ENCODE measurements at regions not wholly inside any gene's neighbourhood (a gene's known extent, or its start where the extent isn't known, plus 50 kb on each side); places are given as distances from the start of the nearest gene placed in this dataset.
"Not testable (repeated sequence)": the region's sequence is repeated elsewhere in the genome, so short reads cannot be mapped to it uniquely, and the experiment has no call there.

GRCh38 chr11:45391168-45391850 lies 105.2 kb upstream of the SYT13 start:
- no peaks in the 10 kb centered on the region for H3K36me3 Mint-ChIP-seq (ENCODE audit: unreplicated experiment)
- H3K27me3 Mint-ChIP-seq (ENCODE audit: unreplicated experiment), result peaks cover 24% of the 10 kb centered on the region
- H3K9me3 Mint-ChIP-seq (ENCODE audit: unreplicated experiment), result no peaks in the 10 kb centered on the region
- TF ChIP-seq CTCF (IDR thresholded peaks at IDR 0.05), result no peak
- H3K27ac Mint-ChIP-seq (ENCODE audit: unreplicated experiment), result no peak overlapping the region
- peaks cover 18% of the 10 kb centered on the region for H3K4me1 Mint-ChIP-seq (ENCODE audit: unreplicated experiment)
- no peak for DNase-seq (ENCODE audit: extremely low spot score, unreplicated experiment)
- H3K4me3 Mint-ChIP-seq (ENCODE audit: unreplicated experiment), result no peak overlapping the region

DNA sequence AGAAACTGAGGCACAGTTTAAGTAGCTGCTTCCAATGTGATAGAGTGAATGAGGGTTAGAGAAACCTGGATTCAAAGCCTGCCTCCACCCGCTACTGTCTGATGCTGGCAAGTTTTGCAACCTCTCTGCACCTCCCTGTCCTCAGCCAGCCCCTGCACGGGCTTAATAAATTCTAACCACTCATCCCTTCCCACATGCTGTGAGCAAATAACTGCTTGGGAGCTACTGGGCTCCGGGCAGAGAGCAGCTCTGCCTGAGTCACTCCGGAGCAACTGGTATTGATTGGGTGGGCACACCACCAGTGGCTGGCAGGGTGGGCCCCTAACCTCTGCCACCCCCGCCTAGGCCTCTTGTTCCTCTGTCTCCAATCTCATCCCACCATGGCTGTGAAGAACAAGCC lies 104.3 kb upstream of the SYT13 start:
- no peak for DNase-seq (ENCODE audit: extremely low spot score, unreplicated experiment)
- H3K27me3 Mint-ChIP-seq (ENCODE audit: unreplicated experiment), result peaks cover 24% of the 10 kb centered on the region
- H3K4me3 Mint-ChIP-seq (ENCODE audit: unreplicated experiment), result no peak overlapping the region
- no peak overlapping the region for H3K27ac Mint-ChIP-seq (ENCODE audit: unreplicated experiment)
- peaks cover 18% of the 10 kb centered on the region for H3K4me1 Mint-ChIP-seq (ENCODE audit: unreplicated experiment)
- no peaks in the 10 kb centered on the region for H3K36me3 Mint-ChIP-seq (ENCODE audit: unreplicated experiment)
- TF ChIP-seq CTCF (IDR thresholded peaks at IDR 0.05), result no peak
- no peaks in the 10 kb centered on the region for H3K9me3 Mint-ChIP-seq (ENCODE audit: unreplicated experiment)

DNA sequence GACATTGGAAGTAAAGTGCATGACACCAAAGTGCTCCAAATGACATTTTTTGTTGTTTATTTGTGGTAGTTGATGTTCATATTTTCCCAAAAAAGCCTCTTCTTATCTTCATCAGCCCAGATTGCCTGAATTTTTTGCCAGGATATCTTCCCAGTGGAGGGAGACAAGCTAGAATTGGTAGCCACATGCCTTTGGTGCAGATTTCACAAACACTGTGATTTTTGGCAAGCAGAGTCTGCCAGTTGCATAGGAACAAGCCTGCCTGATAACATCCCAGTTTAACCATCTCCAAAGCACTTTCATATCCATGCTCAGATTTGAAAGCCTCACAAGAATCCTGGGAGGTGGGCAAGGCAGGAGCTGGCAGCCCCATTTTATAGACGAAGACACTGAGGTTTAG lies 102.3 kb upstream of the SYT13 start:
- DNase-seq (ENCODE audit: extremely low spot score, unreplicated experiment), result no peak
- Mint-ChIP-seq H3K27ac (ENCODE audit: unreplicated experiment) (no peak overlapping the region), H3K36me3 (ENCODE audit: unreplicated experiment) (no peaks in the 10 kb centered on the region), H3K27me3 (ENCODE audit: unreplicated experiment) (peaks cover 27% of the 10 kb centered on the region), H3K4me3 (ENCODE audit: unreplicated experiment) (no peak overlapping the region), H3K9me3 (ENCODE audit: unreplicated experiment) (no peaks in the 10 kb centered on the region), H3K4me1 (ENCODE audit: unreplicated experiment) (peaks cover 21% of the 10 kb centered on the region)
- TF ChIP-seq CTCF (IDR thresholded peaks at IDR 0.05), result no peak

DNA sequence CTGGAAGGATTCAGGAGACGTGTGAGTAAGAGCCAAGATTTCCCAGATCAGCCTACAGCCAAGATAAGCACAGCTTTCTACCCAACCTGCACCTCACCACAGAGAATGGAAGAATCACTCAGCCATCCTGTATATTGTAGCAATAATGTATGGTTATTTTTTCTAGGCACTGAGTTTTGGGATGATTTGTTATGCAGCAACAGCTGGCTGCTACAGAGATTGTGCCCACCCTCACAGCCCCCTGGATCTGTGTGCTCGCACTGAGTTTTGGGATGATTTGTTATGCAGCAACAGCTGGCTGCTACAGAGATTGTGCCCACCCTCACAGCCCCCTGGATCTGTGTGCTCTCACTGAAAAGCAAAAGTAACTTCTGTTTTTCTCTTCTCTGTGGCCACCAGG lies 101.7 kb upstream of the SYT13 start:
- not testable (repeated sequence) for H3K4me3 Mint-ChIP-seq (ENCODE audit: unreplicated experiment); DNase-seq (ENCODE audit: extremely low spot score, unreplicated experiment); H3K9me3 Mint-ChIP-seq (ENCODE audit: unreplicated experiment); H3K36me3 Mint-ChIP-seq (ENCODE audit: unreplicated experiment); H3K27ac Mint-ChIP-seq (ENCODE audit: unreplicated experiment)
- H3K4me1 Mint-ChIP-seq (ENCODE audit: unreplicated experiment), result peaks cover 26% of the 10 kb centered on the region
- peaks cover 29% of the 10 kb centered on the region for H3K27me3 Mint-ChIP-seq (ENCODE audit: unreplicated experiment)

DNA sequence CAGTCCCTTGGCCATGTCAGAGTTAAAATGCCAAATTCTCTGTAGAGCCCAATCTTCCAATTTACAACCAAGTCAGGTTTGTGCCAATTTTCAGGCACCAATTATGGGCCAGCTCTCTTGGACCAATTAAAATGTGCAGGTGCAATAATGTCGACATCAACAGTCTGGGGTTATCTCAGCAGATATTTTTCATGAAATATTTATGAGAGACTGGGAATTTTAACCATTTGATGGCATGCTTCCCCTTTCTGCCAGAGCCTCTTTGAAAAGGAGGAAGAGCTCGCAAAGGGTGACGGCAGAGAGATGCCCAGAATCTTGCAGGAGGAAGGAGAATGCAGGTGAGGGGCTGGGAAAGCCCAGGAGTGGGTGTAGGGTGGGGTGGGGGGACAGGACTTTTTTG lies 100.8 kb upstream of the SYT13 start:
- DNase-seq (ENCODE audit: extremely low spot score, unreplicated experiment), result no peak
- Mint-ChIP-seq H3K9me3 (ENCODE audit: unreplicated experiment) (no peaks in the 10 kb centered on the region), H3K4me1 (ENCODE audit: unreplicated experiment) (peaks cover 32% of the 10 kb centered on the region), H3K4me3 (ENCODE audit: unreplicated experiment) (no peak overlapping the region), H3K27me3 (ENCODE audit: unreplicated experiment) (peaks cover 29% of the 10 kb centered on the region), H3K36me3 (ENCODE audit: unreplicated experiment) (no peaks in the 10 kb centered on the region), H3K27ac (ENCODE audit: unreplicated experiment) (no peak overlapping the region)
- TF ChIP-seq CTCF (IDR thresholded peaks at IDR 0.05), result no peak

GRCh38 chr11:45385844-45386243 lies 99.7 kb upstream of the SYT13 start:
- Mint-ChIP-seq H3K27ac (ENCODE audit: unreplicated experiment) (no peak overlapping the region), H3K27me3 (ENCODE audit: unreplicated experiment) (peaks cover 29% of the 10 kb centered on the region), H3K4me3 (ENCODE audit: unreplicated experiment) (no peak overlapping the region), H3K9me3 (ENCODE audit: unreplicated experiment) (no peaks in the 10 kb centered on the region), H3K36me3 (ENCODE audit: unreplicated experiment) (no peaks in the 10 kb centered on the region), H3K4me1 (ENCODE audit: unreplicated experiment) (peaks cover 22% of the 10 kb centered on the region)
- DNase-seq (ENCODE audit: extremely low spot score, unreplicated experiment), result no peak
- no peak for TF ChIP-seq CTCF (IDR thresholded peaks at IDR 0.05)

Measured in osteocyte (in vitro differentiated cells).